HG03064 (cell line): ENCODE measurements at regions not wholly inside any gene's neighbourhood (a gene's known extent, or its start where the extent isn't known, plus 50 kb on each side); places are given as distances from the start of the nearest gene placed in this dataset.

Experiments used
- ATAC-seq: cut with Tn5 transposase; IDR thresholded peaks from one replicate; pipeline ENCODE4 v1.9.1; 2021; ENCODE audit warnings: low read depth; ENCODE audit not compliant: unreplicated experiment

GRCh38 chr2:44877417-44877816 is 64.1 kb upstream of the SIX3 start:
- ATAC-seq = no peak

GRCh38 chr2:44879269-44880124 is 62.0 kb upstream of the SIX3 start:
- ATAC-seq = no peak

GRCh38 chr2:44880125-44880483 is 61.4 kb upstream of the SIX3 start:
- no peak for ATAC-seq

GRCh38 chr2:44881856-44882255 is 59.6 kb upstream of the SIX3 start:
- ATAC-seq = no peak

GRCh38 chr2:44883356-44883755 is 58.1 kb upstream of the SIX3 start:
- no peak for ATAC-seq

GRCh38 chr2:44884231-44884630 is 57.3 kb upstream of the SIX3 start:
- ATAC-seq = no peak

GRCh38 chr2:44884677-44885076 is 56.8 kb upstream of the SIX3 start:
- no peak for ATAC-seq

- ATAC-seq = no peak
Observed at GRCh38 chr2:44886414-44886813, 55.1 kb upstream of the SIX3 start.

- no peak for ATAC-seq
Observed at GRCh38 chr2:44889096-44889495, 52.4 kb upstream of the SIX3 start.
